NCI-H2196 (cell line): ENCODE measurements at regions not wholly inside any gene's neighbourhood (a gene's known extent, or its start where the extent isn't known, plus 50 kb on each side); places are given as distances from the start of the nearest gene placed in this dataset.

ENCODE experiments used
- DNase-seq: peaks from one replicate; lab custom pipeline; 2025; ENCODE audit not compliant: unreplicated experiment; lab: John Stamatoyannopoulos, UW

DNA sequence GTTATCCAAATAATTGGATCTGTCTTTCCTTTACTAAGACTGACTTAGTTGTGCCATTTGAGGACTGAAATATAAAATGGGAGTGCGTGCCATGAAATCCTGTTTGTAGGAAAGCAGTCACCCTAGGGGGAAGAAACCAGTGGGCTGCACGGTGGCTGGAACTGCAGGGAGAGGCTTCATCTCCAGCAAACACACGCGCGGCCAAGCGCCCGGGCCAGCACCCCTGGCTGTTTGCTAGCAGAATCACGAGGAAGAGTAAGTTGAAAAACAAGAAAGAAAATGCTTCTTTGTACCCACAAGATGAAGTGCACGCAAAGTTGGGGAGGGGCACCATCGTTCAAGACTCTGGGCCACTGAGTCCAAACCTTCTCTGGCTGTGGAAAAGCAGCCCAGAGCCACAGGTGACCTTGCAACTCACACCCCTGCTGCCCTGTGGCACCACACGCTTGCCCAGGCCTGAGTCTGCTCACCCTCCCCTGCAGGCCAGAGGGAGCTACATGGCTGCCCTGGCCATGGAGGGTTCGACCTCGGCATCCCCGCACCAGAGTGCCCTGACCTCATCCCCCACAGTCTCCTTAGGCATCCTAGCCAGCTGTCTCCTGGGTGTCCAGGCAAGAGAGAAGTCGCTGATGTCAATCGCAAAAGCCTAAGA lies 55.2 kb downstream of the IRX2 start:
- no peak for DNase-seq

- DNase-seq, result peak; percentile 44
These were observed 56.1 kb downstream of the IRX2 start for GRCh38 chr5:2695200-2695891.

GRCh38 chr5:2691530-2691929 lies 59.9 kb downstream of the IRX2 start:
- DNase-seq, result no peak

- DNase-seq, result no peak
These were observed 61.2 kb downstream of the IRX2 start for GRCh38 chr5:2690293-2690692.

GRCh38 chr5:2688586-2688985 lies 62.9 kb downstream of the IRX2 start:
- DNase-seq, result peak; percentile 80

DNA sequence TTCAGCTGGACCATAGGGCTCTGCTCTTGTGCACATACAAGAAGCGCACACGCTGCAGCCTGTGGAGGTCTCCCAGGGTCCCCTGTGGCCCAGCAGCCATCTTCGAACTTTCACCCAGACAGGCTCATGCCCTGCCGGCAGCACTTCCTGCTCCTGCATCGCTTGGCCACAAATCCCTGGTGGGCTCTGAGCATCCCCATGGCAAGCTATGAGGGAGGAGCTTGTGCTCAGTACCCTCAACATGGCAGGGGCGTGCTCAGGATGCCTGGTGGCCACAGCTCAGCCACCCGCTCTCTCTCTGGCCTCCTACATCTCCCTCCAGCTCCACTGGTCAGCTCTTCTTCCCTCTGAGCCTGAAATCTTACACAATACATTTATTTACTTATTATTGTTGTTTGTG lies 63.7 kb downstream of the IRX2 start:
- DNase-seq, result no peak

DNA sequence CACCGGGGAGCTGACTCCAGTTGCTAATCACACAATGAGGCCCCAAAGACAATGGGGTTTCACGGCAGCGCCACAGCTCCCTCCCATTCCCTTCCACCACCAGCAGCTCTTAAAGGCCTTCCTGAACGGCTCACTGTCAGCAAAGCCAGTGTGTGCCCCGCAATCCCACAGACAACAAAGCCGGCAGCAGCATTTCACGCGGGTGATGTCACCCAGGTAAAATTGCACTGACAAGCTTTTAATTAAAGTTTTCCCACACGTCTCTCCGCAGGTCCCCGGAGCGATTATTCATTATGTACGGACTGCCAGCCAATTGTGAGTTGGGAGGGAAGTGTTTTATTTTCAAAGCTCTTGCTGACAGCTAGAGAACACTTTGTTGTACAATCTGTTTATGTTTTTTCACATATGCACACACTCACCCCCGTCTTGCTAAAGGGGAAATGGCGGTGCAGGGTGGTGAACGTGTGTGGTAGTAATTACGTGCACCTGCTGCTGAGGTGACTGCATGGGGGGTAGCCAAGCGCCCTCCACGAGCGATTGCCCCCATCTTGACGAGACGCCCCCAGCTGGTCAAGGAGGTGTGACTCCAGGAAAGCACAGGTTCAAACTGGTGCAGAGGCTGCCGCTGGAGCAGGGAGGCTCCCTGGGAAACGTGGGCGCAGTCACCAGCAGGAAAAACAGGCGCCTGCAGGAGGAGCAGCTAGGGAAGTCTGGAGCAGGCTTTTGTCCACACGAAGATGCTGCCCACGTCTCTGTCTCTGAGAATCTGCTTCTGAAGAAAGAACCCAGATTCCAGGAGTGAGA lies 65.0 kb downstream of the IRX2 start:
- no peak for DNase-seq

- DNase-seq, result no peak
These were observed 65.7 kb downstream of the IRX2 start for GRCh38 chr5:2685651-2686272.

DNA sequence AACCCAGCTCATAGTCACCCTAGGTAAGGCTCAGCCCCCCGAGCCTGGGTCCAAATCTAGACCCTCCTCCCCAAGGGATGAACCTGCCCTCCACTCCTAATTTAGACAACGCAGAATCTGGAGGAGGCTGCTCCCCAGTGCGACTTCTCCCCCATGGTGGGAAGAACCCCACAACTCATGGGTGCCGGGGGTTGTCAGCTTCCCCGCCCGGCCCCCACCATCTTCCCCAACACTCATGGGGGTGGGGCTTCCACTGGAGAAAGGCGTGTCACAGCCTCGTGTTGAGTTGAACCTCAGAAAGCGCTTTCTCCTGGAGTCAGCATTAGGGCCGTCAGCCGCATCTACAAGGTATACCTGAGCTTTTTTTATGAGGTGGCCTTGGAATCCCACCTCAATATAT lies 66.9 kb downstream of the IRX2 start:
- no peak for DNase-seq

DNA sequence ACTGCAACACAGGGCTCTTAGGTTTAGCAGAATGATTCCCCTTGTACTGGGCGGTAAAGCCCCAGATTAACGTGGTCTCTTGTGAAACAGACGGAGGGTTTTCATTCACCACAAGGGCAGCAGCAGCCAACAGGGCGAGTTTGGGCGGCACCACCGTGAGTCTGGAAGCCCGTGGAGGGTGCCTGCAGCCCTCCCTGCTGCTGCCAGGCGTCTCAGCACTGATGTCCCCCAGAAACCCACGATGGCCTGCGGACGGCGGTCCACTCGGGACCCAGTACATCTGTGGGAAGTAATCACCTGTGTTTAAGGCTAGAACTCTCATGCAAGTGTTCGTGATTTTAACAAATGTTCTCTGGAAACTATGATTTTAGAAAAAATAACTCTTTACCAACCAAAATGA lies 67.8 kb downstream of the IRX2 start:
- no peak for DNase-seq

- DNase-seq, result no peak
These were observed 70.0 kb downstream of the IRX2 start for GRCh38 chr5:2681476-2681875.

DNA sequence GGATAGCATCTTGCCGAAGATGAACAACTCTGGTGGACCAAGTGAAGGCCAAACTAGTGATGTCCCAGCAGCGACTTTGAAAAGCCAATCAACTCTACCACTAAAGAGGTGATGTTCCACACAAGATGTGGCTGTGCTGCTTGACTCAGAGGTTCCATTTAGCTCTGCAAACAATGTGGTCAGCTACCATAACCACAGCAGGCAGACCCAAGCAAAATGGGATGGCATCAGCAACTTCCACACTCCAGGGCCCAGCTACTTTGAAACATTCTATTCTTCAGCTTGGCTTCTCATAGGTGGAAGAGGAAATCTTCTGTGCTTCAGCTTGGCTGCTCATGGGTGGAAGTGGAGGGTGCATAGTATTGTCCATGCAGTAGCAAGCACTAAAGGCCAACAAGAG lies 70.5 kb downstream of the IRX2 start:
- no peak for DNase-seq

DNA sequence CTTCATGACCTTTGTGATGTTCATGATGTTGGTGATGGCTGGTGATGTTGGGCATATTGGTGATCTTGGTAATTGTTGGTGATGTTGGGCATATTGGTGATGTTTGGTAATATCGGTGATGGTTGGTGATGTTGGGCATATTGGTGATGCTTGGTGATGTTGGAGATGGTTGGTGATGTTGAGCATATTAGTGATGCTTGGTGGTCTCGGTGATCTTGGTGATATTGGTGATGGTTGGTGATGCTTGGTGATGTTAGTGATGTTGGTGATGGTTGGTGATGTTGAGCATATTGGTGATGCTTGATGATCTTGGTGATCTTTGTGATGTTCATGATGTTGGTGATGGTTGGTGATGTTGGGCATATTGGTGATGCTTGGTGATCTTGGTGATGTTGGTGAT lies 73.8 kb downstream of the IRX2 start:
- DNase-seq, result no peak

DNA sequence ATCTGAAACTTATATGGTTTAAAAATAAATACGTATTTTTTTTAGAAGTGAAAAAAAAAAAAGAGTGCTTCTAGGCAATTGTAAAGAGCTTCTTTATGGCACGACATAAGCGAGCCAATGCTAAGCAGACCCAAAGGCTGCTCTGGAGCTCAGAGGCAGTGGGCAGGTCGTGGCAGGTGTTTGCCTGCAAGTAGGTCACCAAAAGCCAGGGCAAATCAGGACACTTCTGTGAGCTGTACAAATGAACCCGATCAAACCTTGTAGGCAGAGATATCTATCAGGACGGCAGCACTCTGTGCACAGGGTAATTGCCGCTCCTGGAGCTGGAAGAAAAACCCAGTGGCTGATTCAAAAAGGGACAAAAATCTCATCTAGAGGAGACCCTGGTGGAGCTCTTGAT lies 75.9 kb downstream of the IRX2 start:
- DNase-seq, result peak; percentile 43

- DNase-seq, result peak; percentile 7
These were observed 77.0 kb downstream of the IRX2 start for GRCh38 chr5:2674456-2674855.

DNA sequence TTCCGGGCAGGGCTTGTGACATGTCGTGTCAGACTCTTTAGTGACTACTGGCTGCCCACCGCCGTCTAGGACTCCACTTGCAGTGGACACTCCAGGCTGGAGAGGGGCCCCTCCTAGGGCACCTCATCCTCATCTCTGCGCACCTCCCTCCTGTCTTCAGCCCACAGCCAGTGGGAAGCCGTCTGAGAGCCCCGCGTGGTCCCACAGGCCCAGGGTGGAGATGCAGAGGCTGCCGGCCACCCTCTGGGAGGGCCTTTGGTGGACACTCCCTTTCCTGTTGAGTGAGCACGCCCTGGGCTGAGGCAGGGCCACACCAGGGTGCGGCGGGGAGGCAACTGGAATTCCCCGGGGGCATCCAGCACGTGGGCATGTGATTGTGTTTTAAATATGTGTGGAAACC lies 80.5 kb downstream of the IRX2 start:
- no peak for DNase-seq

DNA sequence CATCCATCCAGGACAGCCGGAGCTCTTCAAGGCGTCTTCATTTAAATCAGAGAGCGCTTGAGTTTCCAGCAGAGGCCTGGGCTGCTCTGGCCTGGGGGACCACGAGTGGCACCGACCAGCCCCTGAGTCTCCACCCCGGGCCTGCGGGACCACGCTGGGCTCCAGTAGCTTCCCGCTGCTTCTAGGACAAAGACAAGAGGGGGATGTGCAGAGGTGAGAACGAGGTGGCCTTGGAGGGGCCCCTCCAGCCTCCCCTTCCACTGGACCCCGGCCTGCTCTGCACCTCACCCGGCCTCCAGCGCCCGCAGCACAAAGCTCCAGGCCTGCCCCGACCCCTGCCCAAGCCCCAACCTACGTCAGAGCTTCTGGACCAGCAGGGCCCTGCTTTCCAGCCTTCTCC lies 81.6 kb downstream of the IRX2 start:
- no peak for DNase-seq

- DNase-seq, result no peak
These were observed 82.2 kb downstream of the IRX2 start for GRCh38 chr5:2669259-2669658.

DNA sequence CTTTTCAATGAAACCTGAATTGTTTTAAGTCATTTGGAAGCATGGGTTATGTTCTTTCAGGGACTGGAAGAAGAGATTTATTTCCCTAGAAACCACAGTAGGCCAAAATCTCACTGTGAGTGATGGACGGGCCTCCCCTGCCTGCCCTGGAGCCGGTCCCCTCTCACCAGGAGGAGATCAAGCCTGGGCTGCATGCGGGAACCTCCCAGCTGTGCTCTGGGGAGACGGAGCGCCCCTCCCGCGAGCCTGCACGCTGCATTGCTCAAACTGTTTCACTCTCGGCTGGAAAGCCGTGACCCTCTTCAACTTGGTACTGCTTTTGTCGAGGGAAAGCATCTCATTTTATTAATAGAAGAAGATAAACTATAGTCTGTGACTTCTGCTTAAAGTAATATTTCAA lies 85.4 kb downstream of the IRX2 start:
- no peak for DNase-seq

GRCh38 chr5:2663489-2663888 lies 88.0 kb downstream of the IRX2 start:
- no peak for DNase-seq

GRCh38 chr5:2660315-2660714 lies 91.2 kb downstream of the IRX2 start:
- DNase-seq, result no peak
